ENCODE measurements at regions not wholly inside any gene's neighbourhood (a gene's known extent, or its start where the extent isn't known, plus 50 kb on each side); places are given as distances from the start of the nearest gene placed in this dataset.

GRCh38 chr1:208756339-208756981, 512.3 kb upstream of the PLXNA2 start:
- ChIA-PET CTCF (no interaction called here), POLR2A (no interaction called here)
- H3K4me3 ChIP-seq (ENCODE audit: low read depth in 2 of 2, low read length in 2 of 2) = no peak overlapping the region
- H3K27ac ChIP-seq (ENCODE audit: low read length) = no peak overlapping the region
- H3K27me3 ChIP-seq (ENCODE audit: control insufficient read depth, insufficient read depth, low read length) = no peaks in the 10 kb centered on the region
- H3K9me3 ChIP-seq (ENCODE audit: control insufficient read depth, insufficient read depth, low read depth, low read length) = no peaks in the 10 kb centered on the region
- TF ChIP-seq POLR2AphosphoS5 (IDR thresholded peaks at IDR 0.05; ENCODE audit: low read depth, low read length) (no peak), CTCF (IDR thresholded peaks at IDR 0.05) (no peak), SIN3A (IDR thresholded peaks at IDR 0.05; ENCODE audit: borderline replicate concordance, insufficient read depth, low read depth, low read length) (no peak), REST (IDR thresholded peaks at IDR 0.05; ENCODE audit: insufficient read depth in 1 of 2, low read depth in 2 of 2, low read length in 1 of 2) (no peak), TCF7L2 (IDR thresholded peaks at IDR 0.05; ENCODE audit: low read depth, low read length) (no peak)
- intact Hi-C loops (cut with micrococcal nuclease; ENCODE audit: unreplicated experiment) = no loop called here
- no peaks in the 10 kb centered on the region for H3K4me1 ChIP-seq (ENCODE audit: control insufficient read depth, insufficient read depth, low read length)
- DNase-seq (ENCODE audit: low read depth, low spot score) (no peak), ATAC-seq (no peak)
- H3K36me3 ChIP-seq (ENCODE audit: control insufficient read depth, insufficient read depth, low read length) = no peaks in the 10 kb centered on the region
- BruUV-seq (replicated peaks) = no TSS peak
- in situ Hi-C loops (cut with HindIII; ENCODE audit: low pct_unique_long_range_greater_than_20kb, low sequenced_read_pairs) = no loop called here

DNA sequence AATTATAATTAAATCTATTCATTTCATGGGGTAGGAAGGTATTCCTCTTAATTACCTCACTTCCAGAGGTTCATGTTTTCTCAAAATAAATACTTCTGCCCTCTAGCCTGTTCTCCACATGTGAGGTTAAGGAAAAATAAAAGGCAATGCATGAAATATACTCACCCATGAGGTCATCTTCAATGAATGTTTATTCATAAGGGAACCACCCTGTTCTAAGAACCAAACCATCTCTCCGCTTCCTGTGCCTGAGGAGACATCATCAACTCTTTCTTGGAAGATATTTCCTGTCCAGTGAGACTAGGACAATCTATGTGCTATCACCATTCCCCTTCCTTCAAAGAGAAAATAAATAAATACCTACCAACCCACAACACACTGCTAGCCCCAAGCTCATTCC, 513.7 kb upstream of the PLXNA2 start:
- ChIA-PET CTCF (no interaction called here), POLR2A (no interaction called here)
- intact Hi-C loops (cut with micrococcal nuclease; ENCODE audit: unreplicated experiment) (no loop called here), in situ Hi-C loops (cut with HindIII; ENCODE audit: low pct_unique_long_range_greater_than_20kb, low sequenced_read_pairs) (no loop called here)
- Histone ChIP-seq H3K9me3 (ENCODE audit: control insufficient read depth, insufficient read depth, low read depth, low read length) (no peaks in the 10 kb centered on the region), H3K27me3 (ENCODE audit: control insufficient read depth, insufficient read depth, low read length) (no peaks in the 10 kb centered on the region), H3K4me1 (ENCODE audit: control insufficient read depth, insufficient read depth, low read length) (no peaks in the 10 kb centered on the region), H3K36me3 (ENCODE audit: control insufficient read depth, insufficient read depth, low read length) (no peaks in the 10 kb centered on the region), H3K27ac (ENCODE audit: low read length) (no peak overlapping the region), H3K4me3 (ENCODE audit: low read depth in 2 of 2, low read length in 2 of 2) (no peak overlapping the region)
- no TSS peak for BruUV-seq (replicated peaks)
- DNase-seq (ENCODE audit: low read depth, low spot score) = no peak
- no peak for ATAC-seq
- TF ChIP-seq TCF7L2 (IDR thresholded peaks at IDR 0.05; ENCODE audit: low read depth, low read length) = no peak
- no peak for TF ChIP-seq SIN3A (IDR thresholded peaks at IDR 0.05; ENCODE audit: borderline replicate concordance, insufficient read depth, low read depth, low read length)
- no peak for TF ChIP-seq CTCF (IDR thresholded peaks at IDR 0.05)
- no peak for TF ChIP-seq POLR2AphosphoS5 (IDR thresholded peaks at IDR 0.05; ENCODE audit: low read depth, low read length)
- TF ChIP-seq REST (IDR thresholded peaks at IDR 0.05; ENCODE audit: insufficient read depth in 1 of 2, low read depth in 2 of 2, low read length in 1 of 2) = no peak
